OCI-LY3 (cell line): ENCODE measurements at regions not wholly inside any gene's neighbourhood (a gene's known extent, or its start where the extent isn't known, plus 50 kb on each side); places are given as distances from the start of the nearest gene placed in this dataset.

Experiments
- EZH2phosphoT487 ChIP-seq: fragments of 200-600 bp; shearing (Covaris generic); IDR thresholded peaks from 2 replicates; pipeline ENCODE4 v1.6.1; 2018; ENCODE audit warnings: antibody characterized with exemption, mixed run types, low read depth
- TF ChIP-seq, protein P1 (sequence below): fragments of 200-600, 300-600 bp; sonication (generic); IDR thresholded peaks from 2 replicates; pipeline ENCODE4 v1.5.1; 2014; ENCODE audit warnings: antibody characterized with exemption, low read length, low read depth

DNA sequence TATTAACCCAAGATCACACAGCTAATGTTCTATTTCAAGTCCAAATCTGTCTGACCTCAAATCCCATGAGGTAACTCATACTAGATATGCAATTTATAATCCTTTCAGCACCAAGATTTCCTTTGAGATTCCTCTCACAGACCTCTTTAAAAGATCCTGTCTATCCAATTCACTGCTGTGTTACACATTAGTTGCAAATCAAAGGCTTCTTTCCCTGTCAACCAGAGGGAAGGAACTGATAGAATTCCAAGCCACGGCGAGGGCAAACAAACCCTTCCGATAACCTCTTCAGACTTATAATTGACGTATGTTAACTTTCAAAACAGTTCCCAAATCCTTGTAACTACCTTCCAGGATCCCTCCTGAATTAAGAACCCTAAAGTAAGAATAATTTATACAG is 168.9 kb downstream of the DRD1 start:
- TF ChIP-seq, protein P1, sequence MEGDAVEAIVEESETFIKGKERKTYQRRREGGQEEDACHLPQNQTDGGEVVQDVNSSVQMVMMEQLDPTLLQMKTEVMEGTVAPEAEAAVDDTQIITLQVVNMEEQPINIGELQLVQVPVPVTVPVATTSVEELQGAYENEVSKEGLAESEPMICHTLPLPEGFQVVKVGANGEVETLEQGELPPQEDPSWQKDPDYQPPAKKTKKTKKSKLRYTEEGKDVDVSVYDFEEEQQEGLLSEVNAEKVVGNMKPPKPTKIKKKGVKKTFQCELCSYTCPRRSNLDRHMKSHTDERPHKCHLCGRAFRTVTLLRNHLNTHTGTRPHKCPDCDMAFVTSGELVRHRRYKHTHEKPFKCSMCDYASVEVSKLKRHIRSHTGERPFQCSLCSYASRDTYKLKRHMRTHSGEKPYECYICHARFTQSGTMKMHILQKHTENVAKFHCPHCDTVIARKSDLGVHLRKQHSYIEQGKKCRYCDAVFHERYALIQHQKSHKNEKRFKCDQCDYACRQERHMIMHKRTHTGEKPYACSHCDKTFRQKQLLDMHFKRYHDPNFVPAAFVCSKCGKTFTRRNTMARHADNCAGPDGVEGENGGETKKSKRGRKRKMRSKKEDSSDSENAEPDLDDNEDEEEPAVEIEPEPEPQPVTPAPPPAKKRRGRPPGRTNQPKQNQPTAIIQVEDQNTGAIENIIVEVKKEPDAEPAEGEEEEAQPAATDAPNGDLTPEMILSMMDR = no peak
- TF ChIP-seq EZH2phosphoT487 = no peak
